PC-3 (cell line): ENCODE measurements at regions not wholly inside any gene's neighbourhood (a gene's known extent, or its start where the extent isn't known, plus 50 kb on each side); places are given as distances from the start of the nearest gene placed in this dataset.
A peak's percentile ranks its signal among the peaks of the same experiment; 100 is the strongest.

Experiments used
- ATAC-seq: fragments of 200-7000 bp; cut with Tn5 transposase; 2 replicates; pipeline ENCODE4 v1.9.1; 2020; ENCODE audit warnings: mild to moderate bottlenecking, moderate library complexity
- BruUV-seq: library from RNA; stranded (reverse); fragments of 400-500 nt; replicated peaks from 2 replicates; lab custom pipeline; 2021; lab: Mats Ljungman, UMichigan
- CTCF ChIA-PET: fragments of 300-600 bp; sonication (Branson Sonifier 250); formaldehyde crosslinking; loops from one replicate; lab custom pipeline; 2022; ENCODE audit warnings: antibody characterized with exemption; lab: Charles Lee
- POLR2A ChIA-PET: fragments of 300-600 bp; sonication (Branson Sonifier 250); formaldehyde crosslinking; loops from one replicate; lab custom pipeline; 2022; ENCODE audit warnings: antibody characterized with exemption; ENCODE audit not compliant: unreplicated experiment; lab: Charles Lee
- DNase-seq: peaks from one replicate; pipeline ENCODE4 v3.0.0-alpha.2; 2015
- H2AFZ ChIP-seq: fragments of 300-600 bp; sonication (generic); 2 replicates; pipeline ENCODE4 v1.6.0; 2016; ENCODE audit warnings: antibody characterized with exemption, low read length
- H3F3A ChIP-seq: fragments of 300-600 bp; sonication (generic); one replicate; pipeline ENCODE4 v1.6.0; 2017; ENCODE audit warnings: antibody characterized with exemption, low read length, control low read depth, mild to moderate bottlenecking; ENCODE audit not compliant: unreplicated experiment
- H3K27ac ChIP-seq: fragments of 300-600 bp; sonication (generic); 2 replicates; pipeline ENCODE4 v1.5.1; 2016; ENCODE audit warnings: mild to moderate bottlenecking, low read length
- H3K27me3 ChIP-seq: fragments of 300-600 bp; sonication (generic); 2 replicates; pipeline ENCODE4 v1.6.1; 2016; ENCODE audit warnings: low read length, mixed read lengths
- H3K36me3 ChIP-seq: fragments of 300-600 bp; sonication (generic); 2 replicates; pipeline ENCODE4 v1.6.1; 2016; ENCODE audit warnings: low read depth, mixed run types, low read length, mixed read lengths
- H3K4me1 ChIP-seq: fragments of 300-600 bp; sonication (generic); 2 replicates; pipeline ENCODE4 v1.5.1; 2016; ENCODE audit warnings: low read length; ENCODE audit not compliant: insufficient read depth
- H3K4me2 ChIP-seq: fragments of 300-600 bp; sonication (generic); 2 replicates; pipeline ENCODE4 v1.6.0; 2016; ENCODE audit warnings: low read length
- H3K4me3 ChIP-seq: fragments of 300-600 bp; sonication (generic); 2 replicates; pipeline ENCODE4 v1.5.1; 2016; ENCODE audit warnings: mild to moderate bottlenecking, low read length, mixed read lengths
- H3K79me2 ChIP-seq: fragments of 300-600 bp; sonication (generic); 2 replicates; pipeline ENCODE4 v1.6.1; 2017; ENCODE audit warnings: low read length, mixed read lengths
- H3K9ac ChIP-seq: fragments of 300-600 bp; sonication (generic); 2 replicates; pipeline ENCODE4 v1.6.0; 2016; ENCODE audit warnings: mild to moderate bottlenecking, low read length
- H3K9me2 ChIP-seq: fragments of 300-600 bp; sonication (generic); replicated peaks from 2 replicates; pipeline ENCODE4 v1.6.1; 2016; ENCODE audit warnings: mixed run types, low read length, mixed read lengths
- H3K9me3 ChIP-seq: fragments of 300-600 bp; sonication (generic); 2 replicates; pipeline ENCODE4 v1.6.1; 2016; ENCODE audit warnings: low read length, mixed read lengths
- H4K20me1 ChIP-seq: fragments of 300-600 bp; sonication (generic); 2 replicates; pipeline ENCODE4 v1.6.1; 2016; ENCODE audit warnings: low read length, mixed read lengths
- CTCF ChIP-seq: fragments of 300-600 bp; sonication (generic); conservative IDR thresholded peaks from 2 replicates; pipeline ENCODE4 v1.5.1; 2017; ENCODE audit warnings: antibody characterized with exemption, low read depth, mild to moderate bottlenecking, low read length
- EZH2 ChIP-seq: fragments of 300-600 bp; sonication (generic); IDR thresholded peaks from one replicate; pipeline ENCODE4 v1.6.1; 2017; ENCODE audit warnings: antibody characterized with exemption, mild to moderate bottlenecking, low read length; ENCODE audit not compliant: unreplicated experiment
- EZH2phosphoT487 ChIP-seq: fragments of 300-600 bp; sonication (generic); IDR thresholded peaks from 2 replicates; pipeline ENCODE4 v1.6.1; 2018; ENCODE audit warnings: mild to moderate bottlenecking, antibody characterized with exemption, low read length, borderline replicate concordance
- intact Hi-C: fragments of 100-400 bp; cut with micrococcal nuclease; formaldehyde crosslinking; loops from 2 replicates; pipeline ENCODE4 v1.9.0; 2023

- H3K4me3 ChIP-seq: no peak overlapping the region
- DNase-seq (peak; percentile 12), ATAC-seq (no peak)
- no peaks in the 10 kb centered on the region for H4K20me1 ChIP-seq
- H3K4me2 ChIP-seq: no peak overlapping the region
- no peaks in the 10 kb centered on the region for H3K9me3 ChIP-seq
- no TSS peak for BruUV-seq
- no peak for TF ChIP-seq EZH2phosphoT487
- no peak for TF ChIP-seq CTCF
- H3K27me3 ChIP-seq: no peaks in the 10 kb centered on the region
- no peaks in the 10 kb centered on the region for H3F3A ChIP-seq
- H3K27ac ChIP-seq: no peak overlapping the region
- H3K9me2 ChIP-seq: no peaks in the 10 kb centered on the region
- no peaks in the 10 kb centered on the region for H3K79me2 ChIP-seq
- no peaks in the 10 kb centered on the region for H3K36me3 ChIP-seq
- H2AFZ ChIP-seq: no peak overlapping the region; the same call in 1 of the 2 replicates
- CTCF ChIA-PET: no interaction called here
- H3K4me1 ChIP-seq: 0 out of 2 replicates have a peak, but pooled peaks cover 5% of the 10 kb centered on the region
- no peak overlapping the region for H3K9ac ChIP-seq
- POLR2A ChIA-PET: no interaction called here
- intact Hi-C loops: no loop called here
Observed at GRCh38 chr13:30071969-30072817, 221.8 kb upstream of the UBL3 start.

DNA sequence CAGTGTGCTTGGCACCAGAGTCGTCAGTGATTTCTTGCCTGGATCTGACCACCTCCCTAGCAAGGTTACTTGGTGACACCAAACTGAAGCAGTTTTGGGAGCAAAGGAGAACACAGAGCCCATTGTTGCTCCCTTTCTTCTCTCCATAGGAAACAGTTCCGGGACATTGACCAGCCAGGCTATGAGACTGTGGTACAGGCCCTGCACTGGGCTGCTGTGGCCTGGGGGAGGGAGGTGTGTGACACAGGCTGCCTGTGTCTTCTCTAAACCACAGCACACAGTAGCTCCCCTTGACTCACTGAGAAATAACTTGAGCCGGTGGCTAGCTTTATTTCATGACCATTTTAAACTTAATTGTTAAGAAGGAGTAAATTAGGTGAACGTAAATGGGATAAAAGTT is 214.8 kb upstream of the UBL3 start:
- POLR2A ChIA-PET: no interaction called here
- CTCF ChIA-PET: no interaction called here
- no peak for DNase-seq
- Histone ChIP-seq H2AFZ (no peak overlapping the region), H3F3A (no peaks in the 10 kb centered on the region), H3K27me3 (no peaks in the 10 kb centered on the region), H3K9me3 (no peaks in the 10 kb centered on the region), H3K4me2 (no peak overlapping the region), H3K4me1 (no peaks in the 10 kb centered on the region), H3K36me3 (no peaks in the 10 kb centered on the region), H3K4me3 (no peak overlapping the region), H4K20me1 (no peaks in the 10 kb centered on the region), H3K9ac (no peak overlapping the region), H3K79me2 (no peaks in the 10 kb centered on the region), H3K9me2 (no peaks in the 10 kb centered on the region), H3K27ac (no peak overlapping the region)
- intact Hi-C loops: no loop called here
- BruUV-seq: no TSS peak
- no peak for TF ChIP-seq EZH2phosphoT487
- TF ChIP-seq EZH2: no peak
- no peak for TF ChIP-seq CTCF
- ATAC-seq: no peak

GRCh38 chr13:30063892-30064291 is 213.5 kb upstream of the UBL3 start:
- Histone ChIP-seq H3K27me3 (no peaks in the 10 kb centered on the region), H3K27ac (no peak overlapping the region), H3K4me2 (no peak overlapping the region), H3K9me3 (no peaks in the 10 kb centered on the region), H3K36me3 (no peaks in the 10 kb centered on the region), H3K4me3 (no peak overlapping the region), H3K9ac (no peak overlapping the region), H3K4me1 (no peaks in the 10 kb centered on the region), H3K9me2 (no peaks in the 10 kb centered on the region), H2AFZ (no peak overlapping the region), H3F3A (no peaks in the 10 kb centered on the region), H3K79me2 (no peaks in the 10 kb centered on the region), H4K20me1 (no peaks in the 10 kb centered on the region)
- BruUV-seq: no TSS peak
- ChIA-PET CTCF (no interaction called here), POLR2A (no interaction called here)
- DNase-seq (no peak), ATAC-seq (no peak)
- no peak for TF ChIP-seq CTCF
- no peak for TF ChIP-seq EZH2
- TF ChIP-seq EZH2phosphoT487: no peak
- intact Hi-C loops: no loop called here
